Testis (tissue), 2 donors: ENCODE measurements at regions not wholly inside any gene's neighbourhood (a gene's known extent, or its start where the extent isn't known, plus 50 kb on each side); places are given as distances from the start of the nearest gene placed in this dataset.
"Not testable (repeated sequence)": the region's sequence is repeated elsewhere in the genome, so short reads cannot be mapped to it uniquely, and the experiment has no call there.

ENCODE experiments used
- DNase-seq: peaks from one replicate; pipeline ENCODE4 v3.0.0-alpha.2; 2019
- H3K27ac ChIP-seq, 2 donors: fragments of 200-600 bp; sonication (generic); one replicate each; pipeline ENCODE4 v1.5.1; 2019
- H3K27me3 ChIP-seq: fragments of 200-600 bp; sonication (generic); one replicate; pipeline ENCODE4 v1.5.1; 2019
- H3K36me3 ChIP-seq: fragments of 200-600 bp; sonication (generic); one replicate; pipeline ENCODE4 v1.5.1; 2017; ENCODE audit warnings: low read depth; ENCODE audit errors: missing control alignments
- H3K4me1 ChIP-seq: fragments of 200-600 bp; sonication (generic); one replicate; pipeline ENCODE4 v1.5.1; 2019
- H3K4me3 ChIP-seq, 2 donors: fragments of 200-600 bp; sonication (generic); one replicate each; pipeline ENCODE4 v1.5.1; 2017 to 2019
- H3K9me3 ChIP-seq: fragments of 200-600 bp; sonication (generic); one replicate; pipeline ENCODE4 v1.5.1; 2017
- CTCF ChIP-seq, 3 experiments: fragments of 450-650 bp in 2 of 3; fragments of 200-600 bp in 1 of 3; sonication (generic) in 1 of 3; IDR thresholded peaks; one replicate each; pipeline ENCODE4 v1.5.1; 2016 to 2019; ENCODE audit warnings: antibody characterized with exemption in 3 of 3, mild to moderate bottlenecking in 2 of 3, moderate library complexity in 1 of 3
- POLR2A ChIP-seq: fragments of 450-650 bp; IDR thresholded peaks from one replicate; pipeline ENCODE4 v1.6.1; 2017; ENCODE audit warnings: antibody characterized with exemption, mild to moderate bottlenecking, moderate library complexity
- WGBS, 2 donors: methylation state at CpG; one replicate each; pipeline ENCODE4 v1.1.5; 2018; 5-methylcytosine and 5-hydroxymethylcytosine counted together
- intact Hi-C: fragments of 100-400 bp; cut with DNase I; formaldehyde crosslinking; loops from one replicate; pipeline ENCODE4 v1.15.1; 2023; ENCODE audit warnings: low total_unique reads

- WGBS, 2 donors = 75 to 82% methylated on average over 3 of the region's 3 CpGs
- no peaks in the 10 kb centered on the region for H3K4me1 ChIP-seq
- no peak for DNase-seq
- no peak overlapping the region for H3K27ac ChIP-seq
- intact Hi-C loops = no loop called here
- no peaks in the 10 kb centered on the region for H3K9me3 ChIP-seq
- no peak for TF ChIP-seq CTCF (IDR thresholded peaks at IDR 0.05)
- no peaks in the 10 kb centered on the region for H3K27me3 ChIP-seq
- no peaks in the 10 kb centered on the region for H3K36me3 ChIP-seq
- H3K4me3 ChIP-seq = no peak overlapping the region
Measured at GRCh38 chr4:104642521-104642920, 147.8 kb upstream of the CXXC4 start.

GRCh38 chr4:104643805-104644204 lies 149.1 kb upstream of the CXXC4 start:
- no peak overlapping the region for H3K27ac ChIP-seq
- no peaks in the 10 kb centered on the region for H3K27me3 ChIP-seq
- TF ChIP-seq POLR2A = no peak
- no peak for TF ChIP-seq CTCF (IDR thresholded peaks at IDR 0.05)
- intact Hi-C loops = no loop called here
- no peaks in the 10 kb centered on the region for H3K4me1 ChIP-seq
- 94 to 95% methylated on average over 3 of the region's 3 CpGs for WGBS, 2 donors
- no peak for DNase-seq
- H3K36me3 ChIP-seq = no peaks in the 10 kb centered on the region
- H3K9me3 ChIP-seq = no peaks in the 10 kb centered on the region
- no peak overlapping the region for H3K4me3 ChIP-seq

GRCh38 chr4:104649631-104650030 lies 154.9 kb upstream of the CXXC4 start:
- DNase-seq = no peak
- no peak overlapping the region for H3K4me3 ChIP-seq
- H3K9me3 ChIP-seq = no peaks in the 10 kb centered on the region
- WGBS, 2 donors = 100% methylated on average over 1 of the region's 1 CpG
- no peaks in the 10 kb centered on the region for H3K27me3 ChIP-seq
- no peak overlapping the region for H3K27ac ChIP-seq
- no peaks in the 10 kb centered on the region for H3K4me1 ChIP-seq
- intact Hi-C loops = no loop called here
- no peak for TF ChIP-seq CTCF (IDR thresholded peaks at IDR 0.05)
- no peak for TF ChIP-seq POLR2A
- H3K36me3 ChIP-seq = no peaks in the 10 kb centered on the region

- H3K9me3 ChIP-seq, H3K36me3 ChIP-seq, H3K27me3 ChIP-seq, intact Hi-C loops, H3K4me3 ChIP-seq, DNase-seq, H3K27ac ChIP-seq, H3K4me1 ChIP-seq: not testable (repeated sequence)
- WGBS, 2 donors = 75 to 87% methylated on average over 3 of the region's 3 CpGs
Measured at GRCh38 chr4:104662269-104662668, 167.6 kb upstream of the CXXC4 start.

GRCh38 chr4:104677116-104677515 lies 182.4 kb upstream of the CXXC4 start:
- 31 to 56% methylated on average over 3 of the region's 3 CpGs for WGBS, 2 donors
- no peak overlapping the region for H3K4me3 ChIP-seq
- no peak overlapping the region for H3K27ac ChIP-seq
- no peak for DNase-seq
- H3K9me3 ChIP-seq = no peaks in the 10 kb centered on the region
- TF ChIP-seq POLR2A = no peak
- TF ChIP-seq CTCF (IDR thresholded peaks at IDR 0.05) = no peak
- H3K36me3 ChIP-seq = no peaks in the 10 kb centered on the region
- H3K27me3 ChIP-seq = no peaks in the 10 kb centered on the region
- no peaks in the 10 kb centered on the region for H3K4me1 ChIP-seq
- intact Hi-C loops = no loop called here
